HFF-Myc (cell line): ENCODE measurements at regions not wholly inside any gene's neighbourhood (a gene's known extent, or its start where the extent isn't known, plus 50 kb on each side); places are given as distances from the start of the nearest gene placed in this dataset.

Source experiments
- DNase-seq: peaks from one replicate; pipeline ENCODE4 v3.0.0-alpha.2; 2011; ENCODE audit warnings: low read depth; ENCODE audit errors: extremely low read depth
- H3K4me3 ChIP-seq: replicated peaks from 2 replicates; pipeline ENCODE4 v1.5.1; 2011; ENCODE audit warnings: low read depth, mild to moderate bottlenecking, control low read depth, low read length
- CTCF ChIP-seq: IDR thresholded peaks from 2 replicates; pipeline ENCODE4 v1.5.1; 2012; ENCODE audit warnings: mild to moderate bottlenecking, low read depth, low read length, control low read depth; ENCODE audit errors: missing control alignments

GRCh38 chr7:69149804-69150782 is 448.2 kb upstream of the AUTS2 start:
- TF ChIP-seq CTCF = no peak
- no peak overlapping the region for H3K4me3 ChIP-seq
- DNase-seq = no peak

- no peak overlapping the region for H3K4me3 ChIP-seq
- no peak for DNase-seq
- no peak for TF ChIP-seq CTCF
These were observed 435.9 kb upstream of the AUTS2 start for GRCh38 chr7:69162326-69162725.

- DNase-seq = no peak
- no peak for TF ChIP-seq CTCF
- H3K4me3 ChIP-seq = no peak overlapping the region
These were observed 435.2 kb upstream of the AUTS2 start for GRCh38 chr7:69162931-69163670.

- DNase-seq = no peak
- no peak overlapping the region for H3K4me3 ChIP-seq
- TF ChIP-seq CTCF = no peak
These were observed 431.2 kb upstream of the AUTS2 start for GRCh38 chr7:69166979-69167516.

GRCh38 chr7:69169386-69169785 is 428.9 kb upstream of the AUTS2 start:
- no peak for DNase-seq
- no peak overlapping the region for H3K4me3 ChIP-seq
- TF ChIP-seq CTCF = no peak

GRCh38 chr7:69172357-69173077 is 425.8 kb upstream of the AUTS2 start:
- no peak overlapping the region for H3K4me3 ChIP-seq
- TF ChIP-seq CTCF = no peak
- no peak for DNase-seq
